ENCODE measurements at regions not wholly inside any gene's neighbourhood (a gene's known extent, or its start where the extent isn't known, plus 50 kb on each side); places are given as distances from the start of the nearest gene placed in this dataset.

GRCh38 chr4:107246761-107247160, 210.6 kb upstream of the DKK2 start:
- intact Hi-C loops (cut with micrococcal nuclease; ENCODE audit: unreplicated experiment) (no loop called here), in situ Hi-C loops (cut with MboI) (no loop called here)
- Histone ChIP-seq H3K79me2 (ENCODE audit: control insufficient read depth, insufficient read depth, low read length) (no peaks in the 10 kb centered on the region), H3K9ac (ENCODE audit: control insufficient read depth, insufficient read depth, low read length) (no peak overlapping the region), H3K9me3 (replicated peaks; ENCODE audit: control insufficient read depth, insufficient read depth, low read length) (no peaks in the 10 kb centered on the region), H3K4me2 (ENCODE audit: control insufficient read depth, insufficient read depth) (no peak overlapping the region), H3K4me3 (no peak overlapping the region), H3K27ac (ENCODE audit: control insufficient read depth, insufficient read depth) (no peak overlapping the region), H3K27me3 (replicated peaks in 1 of 2; ENCODE audit: control insufficient read depth in 2 of 2, insufficient read depth in 2 of 2, low read length in 1 of 2) (no peaks in the 10 kb centered on the region), H3K4me1 (ENCODE audit: control insufficient read depth, insufficient read depth, low read length) (no peaks in the 10 kb centered on the region), H4K20me1 (ENCODE audit: control insufficient read depth, insufficient read depth) (no peaks in the 10 kb centered on the region), H3K36me3 (ENCODE audit: control insufficient read depth in 2 of 2, insufficient read depth in 2 of 2, low read length in 1 of 2) (no peaks in the 10 kb centered on the region), H2AFZ (ENCODE audit: control insufficient read depth, low read depth, low read length) (no peak overlapping the region)
- no peak for FAIRE-seq
- BruUV-seq (replicated peaks) = no TSS peak
- no peak for ATAC-seq
- CTCF ChIA-PET = interaction anchor here (0.6 kb wide), 1 partner anchor 512 kb away, joined by 3 read pairs; no protein-coding TSS in a partner anchor
- no peak for DNase-seq (ENCODE audit: low read depth, low spot score)
- SMC1A ChIA-PET (ENCODE audit: uncharacterized antibody, unreplicated experiment) = no interaction called here
- no peak for TF ChIP-seq PRDM15 (CRISPR knock-in tag; IDR thresholded peaks at IDR 0.05)
- no peak for TF ChIP-seq ATF7 (IDR thresholded peaks at IDR 0.05; ENCODE audit: low read depth)
- TF ChIP-seq SMAD5 (IDR thresholded peaks at IDR 0.05; ENCODE audit: low read depth) = no peak
- TF ChIP-seq ZZZ3 (IDR thresholded peaks at IDR 0.05; ENCODE audit: control insufficient read depth, insufficient read length, low read depth) = no peak
- TF ChIP-seq BCLAF1 (IDR thresholded peaks at IDR 0.05) = no peak
- no peak for TF ChIP-seq FOXK2 (IDR thresholded peaks at IDR 0.05)
- no peak for TF ChIP-seq BHLHE40 (IDR thresholded peaks at IDR 0.05; ENCODE audit: borderline replicate concordance in 1 of 2, low read depth in 2 of 2, low read length in 1 of 2)
- no peak for TF ChIP-seq HCFC1 (IDR thresholded peaks at IDR 0.05; ENCODE audit: low read length)
- TF ChIP-seq HDAC2 (IDR thresholded peaks at IDR 0.05) = no peak
- TF ChIP-seq POLR2AphosphoS2 (IDR thresholded peaks at IDR 0.05; ENCODE audit: low read depth, low read length) = no peak
- TF ChIP-seq ZBTB4 (CRISPR knock-in tag; IDR thresholded peaks at IDR 0.05) = no peak
- POLR2A ChIA-PET = no interaction called here
- WGBS (ENCODE audit: insufficient coverage, insufficient replicate concordance, low lambda C conversion rate, missing lambda C conversion rate) = 0% methylated on average over 1 of the region's 1 CpG
- RAD21 ChIA-PET (ENCODE audit: unreplicated experiment) = no interaction called here
